HL-60 (cell line): ENCODE measurements at regions not wholly inside any gene's neighbourhood (a gene's known extent, or its start where the extent isn't known, plus 50 kb on each side); places are given as distances from the start of the nearest gene placed in this dataset.
"Not testable (repeated sequence)": the region's sequence is repeated elsewhere in the genome, so short reads cannot be mapped to it uniquely, and the experiment has no call there.

ENCODE experiments used
- GABPA ChIP-seq: IDR thresholded peaks from 2 replicates; pipeline ENCODE4 v1.6.1; 2012; ENCODE audit warnings: low read depth
- TF ChIP-seq, protein P1 (sequence below): IDR thresholded peaks from one replicate; pipeline ENCODE4 v1.5.1; 2011; ENCODE audit warnings: low read length, control low read depth, inconsistent platforms; ENCODE audit not compliant: insufficient read depth

DNA sequence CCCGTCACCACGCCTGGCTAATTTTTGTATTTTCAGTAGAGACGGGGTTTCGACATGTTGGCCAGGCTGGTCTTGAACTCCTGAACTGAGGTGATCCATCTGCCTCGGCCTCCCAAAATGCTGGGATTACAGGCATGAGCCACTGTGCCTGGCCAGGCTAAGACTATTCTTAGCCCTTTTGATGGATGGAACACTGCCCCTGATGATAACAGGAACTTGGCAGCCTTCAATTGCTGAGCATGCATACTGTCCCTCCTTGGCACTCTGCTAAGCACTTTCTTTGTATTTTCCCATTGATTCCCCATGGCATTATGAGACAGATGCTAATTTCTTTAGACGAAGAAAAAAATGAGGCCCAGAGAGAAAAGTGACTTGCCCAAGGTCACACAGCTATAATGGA is 457.6 kb downstream of the GOLGA6L6 start:
- not testable (repeated sequence) for TF ChIP-seq GABPA
- TF ChIP-seq, protein P1, sequence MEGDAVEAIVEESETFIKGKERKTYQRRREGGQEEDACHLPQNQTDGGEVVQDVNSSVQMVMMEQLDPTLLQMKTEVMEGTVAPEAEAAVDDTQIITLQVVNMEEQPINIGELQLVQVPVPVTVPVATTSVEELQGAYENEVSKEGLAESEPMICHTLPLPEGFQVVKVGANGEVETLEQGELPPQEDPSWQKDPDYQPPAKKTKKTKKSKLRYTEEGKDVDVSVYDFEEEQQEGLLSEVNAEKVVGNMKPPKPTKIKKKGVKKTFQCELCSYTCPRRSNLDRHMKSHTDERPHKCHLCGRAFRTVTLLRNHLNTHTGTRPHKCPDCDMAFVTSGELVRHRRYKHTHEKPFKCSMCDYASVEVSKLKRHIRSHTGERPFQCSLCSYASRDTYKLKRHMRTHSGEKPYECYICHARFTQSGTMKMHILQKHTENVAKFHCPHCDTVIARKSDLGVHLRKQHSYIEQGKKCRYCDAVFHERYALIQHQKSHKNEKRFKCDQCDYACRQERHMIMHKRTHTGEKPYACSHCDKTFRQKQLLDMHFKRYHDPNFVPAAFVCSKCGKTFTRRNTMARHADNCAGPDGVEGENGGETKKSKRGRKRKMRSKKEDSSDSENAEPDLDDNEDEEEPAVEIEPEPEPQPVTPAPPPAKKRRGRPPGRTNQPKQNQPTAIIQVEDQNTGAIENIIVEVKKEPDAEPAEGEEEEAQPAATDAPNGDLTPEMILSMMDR: not testable (repeated sequence)
